Fibroblast of upper back skin (primary cell): ENCODE measurements at regions not wholly inside any gene's neighbourhood (a gene's known extent, or its start where the extent isn't known, plus 50 kb on each side); places are given as distances from the start of the nearest gene placed in this dataset.
"Not testable (repeated sequence)": the region's sequence is repeated elsewhere in the genome, so short reads cannot be mapped to it uniquely, and the experiment has no call there.

ENCODE experiments used
- DNase-seq: peaks from one replicate; pipeline ENCODE4 v3.0.0-alpha.2; 2013

- DNase-seq, result no peak
Measured at GRCh38 chr10:71086439-71087080, 125.8 kb upstream of the UNC5B start.

DNA sequence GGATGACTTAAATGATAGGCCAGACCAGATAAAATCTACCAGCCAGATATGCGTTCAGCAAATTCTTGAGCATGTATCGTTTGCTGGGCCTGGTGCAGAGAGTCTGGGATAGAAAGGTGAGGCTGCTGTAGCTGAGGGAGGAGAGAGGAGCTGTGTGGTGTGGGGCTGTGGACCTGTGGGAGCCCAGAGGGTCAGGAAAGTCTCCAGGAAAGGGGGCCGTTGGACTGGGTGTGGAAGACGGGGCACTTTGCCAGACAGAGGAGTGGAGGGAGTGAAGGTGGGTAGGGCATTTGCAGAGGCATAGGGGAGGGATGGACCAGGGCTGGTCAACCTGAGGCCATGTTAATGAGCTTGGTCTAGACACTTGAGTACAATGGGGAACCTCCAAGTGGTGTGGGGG is 124.7 kb upstream of the UNC5B start:
- DNase-seq, result no peak

- no peak for DNase-seq
Measured at GRCh38 chr10:71088054-71088453, 124.3 kb upstream of the UNC5B start.

DNA sequence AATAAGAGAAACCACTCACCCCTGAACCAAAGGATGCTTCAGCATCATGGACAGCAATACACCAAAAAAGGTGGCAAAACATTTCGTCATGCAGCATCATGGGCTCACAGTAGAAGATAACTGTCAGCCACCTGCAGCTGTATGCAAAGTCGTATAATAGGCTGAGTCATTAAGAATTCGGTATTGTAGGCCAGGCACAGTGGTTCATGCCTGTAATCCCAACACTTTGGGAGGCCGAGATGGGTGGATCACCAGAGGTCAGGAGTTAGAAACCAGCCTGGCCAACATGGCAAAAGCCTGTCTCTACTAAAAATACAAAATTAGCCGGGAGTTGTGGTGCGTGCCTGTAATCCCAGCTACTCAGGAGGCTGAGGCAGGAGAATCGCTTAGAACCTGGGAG is 123.8 kb upstream of the UNC5B start:
- not testable (repeated sequence) for DNase-seq

GRCh38 chr10:71089162-71089561 is 123.2 kb upstream of the UNC5B start:
- DNase-seq, result no peak

DNA sequence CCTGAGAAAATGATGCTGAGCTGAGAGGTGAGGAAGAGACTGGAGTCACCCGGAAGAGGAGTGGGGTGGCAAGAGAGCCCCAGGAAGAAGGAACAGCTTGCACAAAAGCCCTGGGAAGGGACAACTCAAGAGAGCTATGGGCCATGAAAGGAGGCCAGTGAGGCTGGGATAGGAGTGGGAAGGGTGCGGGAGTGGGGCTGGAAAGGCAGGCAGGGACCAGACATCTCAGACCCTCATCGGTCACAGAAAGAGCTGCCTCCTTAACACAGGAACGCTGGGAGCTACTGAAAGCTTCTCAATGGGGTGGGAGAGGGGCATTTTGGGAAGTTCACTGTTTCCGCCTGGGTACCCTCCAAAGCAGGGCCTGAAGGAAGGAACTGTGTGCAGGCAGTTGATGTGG is 122.0 kb upstream of the UNC5B start:
- DNase-seq, result no peak

GRCh38 chr10:71090801-71091200 is 121.6 kb upstream of the UNC5B start:
- DNase-seq, result no peak

- DNase-seq, result no peak
Measured at GRCh38 chr10:71092812-71093401, 119.5 kb upstream of the UNC5B start.

GRCh38 chr10:71093531-71093930 is 118.8 kb upstream of the UNC5B start:
- no peak for DNase-seq

DNA sequence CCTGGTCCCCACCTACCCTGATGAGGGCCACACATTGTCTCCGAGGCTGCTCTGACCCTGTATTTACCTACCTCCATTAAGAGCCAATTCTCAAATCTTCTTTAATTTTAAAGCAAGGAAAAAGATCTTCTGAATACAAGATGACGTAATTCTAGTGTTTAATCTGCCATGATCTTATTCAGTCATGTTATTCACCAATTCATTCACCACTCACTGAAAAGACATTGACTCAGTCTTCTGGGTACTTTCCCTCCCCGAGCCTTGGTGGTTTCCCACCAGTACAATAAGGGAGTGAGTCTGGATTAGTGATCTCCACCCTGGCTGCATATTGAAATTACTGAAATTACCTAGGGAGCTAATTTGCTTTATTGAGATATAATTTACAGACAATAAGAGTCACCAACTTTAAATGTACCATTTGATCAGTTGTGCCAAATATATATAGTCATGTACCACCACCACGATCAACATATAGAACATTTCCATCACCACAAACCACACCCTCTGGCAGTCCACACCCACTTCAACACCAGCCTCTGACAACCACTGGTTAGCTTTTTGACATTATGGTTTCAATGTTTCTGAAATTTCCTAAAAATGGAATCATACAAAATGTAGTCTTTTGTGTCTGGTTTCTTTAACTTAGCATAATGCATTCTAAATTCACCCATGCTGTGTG is 117.5 kb upstream of the UNC5B start:
- DNase-seq, result no peak

DNA sequence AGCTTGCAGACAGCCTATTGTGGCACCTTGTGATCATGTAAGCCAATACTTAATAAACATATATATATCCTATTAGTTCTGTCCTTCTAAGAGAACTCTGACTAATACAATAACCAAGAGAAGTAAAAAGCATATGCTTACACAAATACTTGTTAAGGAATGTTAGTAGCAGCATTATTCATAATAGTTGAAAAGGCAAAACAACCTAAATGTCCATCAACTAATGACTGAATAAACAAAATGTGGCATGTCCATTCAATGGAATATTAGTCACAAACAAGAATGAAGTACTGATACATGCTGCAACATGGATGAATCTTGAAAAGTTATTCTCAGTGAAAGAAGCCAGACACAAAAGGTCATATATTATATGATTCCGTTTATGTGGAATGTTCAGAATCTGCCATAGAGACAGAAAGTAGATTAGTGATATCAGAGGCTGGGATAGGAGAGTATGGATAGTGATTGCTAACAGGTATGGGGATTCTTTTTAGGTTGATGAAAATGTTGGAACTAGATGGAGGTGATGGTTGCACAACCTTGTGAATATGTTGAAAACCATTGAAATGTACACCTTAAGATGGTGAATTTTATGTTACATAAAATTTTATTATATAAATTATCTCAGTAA is 112.5 kb upstream of the UNC5B start:
- DNase-seq, result no peak

- DNase-seq, result no peak
Measured at GRCh38 chr10:71103961-71104360, 108.4 kb upstream of the UNC5B start.

DNA sequence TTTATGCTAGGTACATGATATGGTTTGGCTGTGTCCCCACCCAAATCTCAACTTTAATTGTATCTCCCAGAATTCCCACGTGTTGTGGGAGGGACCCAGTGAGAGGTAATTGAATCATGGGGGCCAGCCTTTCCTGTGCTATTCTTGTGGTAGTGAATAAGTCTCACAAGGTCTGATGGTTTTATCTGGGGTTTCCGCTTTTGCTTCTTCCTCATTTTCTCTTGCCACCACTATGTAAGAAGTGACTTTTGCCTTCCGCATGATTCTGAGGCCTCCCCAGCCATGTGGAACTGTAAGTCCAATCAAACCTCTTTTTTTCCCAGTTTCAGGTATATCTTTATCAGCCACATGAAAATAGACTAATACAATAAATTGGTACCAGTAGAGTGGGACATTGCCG is 106.2 kb upstream of the UNC5B start:
- DNase-seq, result not testable (repeated sequence)

DNA sequence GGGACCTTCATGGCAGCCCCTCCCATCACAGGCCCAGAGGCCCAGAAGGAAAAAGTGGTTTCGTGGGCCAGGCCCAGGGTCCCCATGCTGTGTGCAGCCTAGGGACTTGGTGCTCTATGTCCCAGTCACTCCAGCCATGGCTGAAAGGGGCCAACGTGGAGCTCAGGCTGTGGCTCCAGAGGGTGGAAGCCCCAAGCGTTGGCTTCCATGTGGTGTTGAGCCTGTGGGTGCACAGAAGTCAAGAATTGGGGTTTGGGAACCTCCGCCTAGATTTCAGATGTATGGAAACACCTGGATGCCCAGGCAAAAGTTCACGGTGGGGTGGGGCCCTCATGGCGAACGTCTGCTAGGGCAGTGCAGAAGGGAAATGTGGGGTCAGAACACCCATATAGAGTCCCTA is 105.3 kb upstream of the UNC5B start:
- DNase-seq, result not testable (repeated sequence)

DNA sequence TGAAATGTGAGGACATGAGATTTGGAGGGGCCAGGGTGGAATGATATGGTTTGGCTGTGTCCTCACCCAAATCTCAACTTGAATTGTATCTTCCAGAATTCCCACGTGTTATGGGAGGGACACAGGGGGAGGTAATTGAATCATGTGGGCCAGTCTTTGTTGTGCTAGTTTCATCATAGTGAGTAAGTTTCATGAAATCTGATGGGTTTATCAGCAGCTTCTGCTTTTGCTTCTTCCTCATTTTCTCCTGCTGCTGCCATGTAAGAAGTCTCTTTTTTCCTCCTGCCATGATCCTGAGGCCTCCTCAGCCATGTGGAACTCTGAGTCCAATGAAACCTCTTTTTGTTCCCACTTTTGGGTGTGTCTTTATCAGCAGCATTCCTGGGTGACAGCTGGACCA is 104.3 kb upstream of the UNC5B start:
- not testable (repeated sequence) for DNase-seq

- DNase-seq, result no peak
Measured at GRCh38 chr10:71112138-71112785, 100.1 kb upstream of the UNC5B start.

DNA sequence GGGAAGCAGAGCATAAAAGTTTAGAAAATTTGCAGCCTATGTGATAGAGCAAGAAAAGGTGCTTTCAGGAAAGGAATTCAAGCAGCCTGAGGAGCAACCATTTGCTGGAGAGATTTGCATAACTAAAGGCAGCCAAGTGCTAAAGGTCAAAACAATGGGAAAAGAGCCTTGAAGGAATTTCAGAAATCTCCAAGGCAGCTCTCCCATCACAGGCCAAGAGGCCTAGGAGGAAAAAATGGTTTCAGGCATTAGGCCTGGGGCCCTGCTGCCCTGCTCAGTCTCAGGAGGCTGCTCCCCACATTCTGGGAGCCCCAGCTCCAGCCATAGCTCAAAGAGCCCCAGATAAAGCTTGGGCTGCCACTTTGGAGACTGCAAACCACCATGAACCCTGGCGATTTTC is 95.9 kb upstream of the UNC5B start:
- no peak for DNase-seq

DNA sequence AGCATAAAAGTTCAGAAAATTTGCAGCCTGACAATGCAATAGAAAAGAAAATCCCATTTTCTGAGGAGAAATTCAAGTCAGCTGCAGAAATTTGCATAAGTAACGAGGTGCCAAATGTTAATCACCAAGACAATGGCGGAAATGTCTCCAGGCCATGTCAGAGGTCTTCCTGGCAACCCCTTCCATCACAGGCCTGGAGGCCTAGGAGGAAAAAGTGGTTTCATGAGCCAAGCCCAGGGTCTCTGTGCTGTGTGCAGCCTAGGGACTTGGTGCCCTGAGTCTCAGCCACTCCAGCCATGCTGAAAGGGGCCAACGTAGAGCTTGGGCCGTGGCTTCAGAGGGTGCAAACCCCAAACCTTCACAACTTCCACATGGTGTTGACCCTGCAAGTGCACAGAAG is 94.8 kb upstream of the UNC5B start:
- not testable (repeated sequence) for DNase-seq

DNA sequence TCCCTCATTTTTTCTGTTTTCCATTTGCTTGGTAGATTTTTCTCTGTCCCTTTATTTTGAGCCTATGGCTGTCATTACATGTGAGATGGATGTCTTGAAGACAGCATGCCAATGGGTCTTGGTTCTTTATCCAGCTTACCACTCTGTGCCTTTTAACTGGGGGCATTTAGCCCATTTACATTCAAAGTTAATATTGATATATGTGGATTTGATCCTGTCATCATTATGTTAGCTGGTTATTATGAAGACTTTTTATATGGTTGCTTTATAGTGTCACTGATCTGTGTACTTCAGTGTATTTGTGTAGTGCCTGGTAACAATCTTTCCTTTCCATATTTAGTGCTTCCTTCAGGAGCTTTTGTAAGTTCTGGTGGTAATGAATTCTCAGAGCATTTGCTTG is 89.3 kb upstream of the UNC5B start:
- DNase-seq, result no peak

- DNase-seq, result no peak
Measured at GRCh38 chr10:71124921-71125748, 87.2 kb upstream of the UNC5B start.

- DNase-seq, result no peak
Measured at GRCh38 chr10:71125749-71126107, 86.6 kb upstream of the UNC5B start.

GRCh38 chr10:71126432-71126831 is 85.9 kb upstream of the UNC5B start:
- no peak for DNase-seq

GRCh38 chr10:71127104-71127503 is 85.3 kb upstream of the UNC5B start:
- no peak for DNase-seq
